Superior temporal gyrus (tissue), 1 donor: ENCODE measurements at regions not wholly inside any gene's neighbourhood (a gene's known extent, or its start where the extent isn't known, plus 50 kb on each side); places are given as distances from the start of the nearest gene placed in this dataset.
A peak's percentile ranks its signal among the peaks of the same experiment; 100 is the strongest.

Experiments used
- DNase-seq: peaks from one replicate; pipeline ENCODE4 v3.0.0-alpha.2; 2016; ENCODE audit errors: extremely low spot score

- DNase-seq: no peak
These were observed 646.1 kb upstream of the KIF2B start for GRCh38 chr17:53176629-53177028.

- no peak for DNase-seq
These were observed 654.3 kb upstream of the KIF2B start for GRCh38 chr17:53168413-53168812.

GRCh38 chr17:53166731-53167130 is 656.0 kb upstream of the KIF2B start:
- DNase-seq: no peak

GRCh38 chr17:53150101-53150698 is 672.5 kb upstream of the KIF2B start:
- DNase-seq: peak; percentile 33

GRCh38 chr17:53149316-53149715 is 673.4 kb upstream of the KIF2B start:
- no peak for DNase-seq

- DNase-seq: no peak
These were observed 674.7 kb upstream of the KIF2B start for GRCh38 chr17:53148058-53148457.

- no peak for DNase-seq
These were observed 679.8 kb upstream of the KIF2B start for GRCh38 chr17:53142890-53143289.

GRCh38 chr17:53141731-53142130 is 681.0 kb upstream of the KIF2B start:
- DNase-seq: no peak

GRCh38 chr17:53141280-53141679 is 681.4 kb upstream of the KIF2B start:
- no peak for DNase-seq

GRCh38 chr17:53137869-53138268 is 684.9 kb upstream of the KIF2B start:
- DNase-seq: no peak

- no peak for DNase-seq
These were observed 686.8 kb upstream of the KIF2B start for GRCh38 chr17:53135969-53136368.

GRCh38 chr17:53134548-53134947 is 688.2 kb upstream of the KIF2B start:
- DNase-seq: no peak

GRCh38 chr17:53133876-53134275 is 688.9 kb upstream of the KIF2B start:
- DNase-seq: no peak

GRCh38 chr17:53129863-53130262 is 692.9 kb upstream of the KIF2B start:
- DNase-seq: no peak

GRCh38 chr17:53127331-53127730 is 695.4 kb upstream of the KIF2B start:
- no peak for DNase-seq

GRCh38 chr17:53122966-53123365 is 699.8 kb upstream of the KIF2B start:
- DNase-seq: no peak

- no peak for DNase-seq
These were observed 703.0 kb upstream of the KIF2B start for GRCh38 chr17:53119773-53120172.

GRCh38 chr17:53118948-53119347 is 703.8 kb upstream of the KIF2B start:
- no peak for DNase-seq

- DNase-seq: no peak
These were observed 715.8 kb upstream of the KIF2B start for GRCh38 chr17:53106886-53107285.

- no peak for DNase-seq
These were observed 721.0 kb upstream of the KIF2B start for GRCh38 chr17:53101706-53102105.

- DNase-seq: no peak
These were observed 722.6 kb upstream of the KIF2B start for GRCh38 chr17:53100126-53100525.

GRCh38 chr17:53093391-53093790 is 729.3 kb upstream of the KIF2B start:
- no peak for DNase-seq

- DNase-seq: no peak
These were observed 730.7 kb upstream of the KIF2B start for GRCh38 chr17:53092072-53092471.

- no peak for DNase-seq
These were observed 732.0 kb upstream of the KIF2B start for GRCh38 chr17:53090770-53091169.
